Stimulated activated CD4-positive, alpha-beta T cell treated with anti-CD3 and anti-CD28 coated beads, Interleukin-12 subunit alpha, Interleukin-12 subunit beta, amount 100 ng/mL, for 24 hours (primary cell): ENCODE measurements at regions not wholly inside any gene's neighbourhood (a gene's known extent, or its start where the extent isn't known, plus 50 kb on each side); places are given as distances from the start of the nearest gene placed in this dataset.
"Not testable (repeated sequence)": the region's sequence is repeated elsewhere in the genome, so short reads cannot be mapped to it uniquely, and the experiment has no call there.

Experiments
- DNase-seq, 2 experiments: peaks; one replicate each; pipeline ENCODE4 v3.0.0-alpha.2; 2020; ENCODE audit warnings: low read depth in 2 of 2

- no peak for DNase-seq
Measured at GRCh38 chr20:48405909-48406308, 421.9 kb downstream of the PREX1 start.

- DNase-seq, result no peak
Measured at GRCh38 chr20:48404598-48404997, 423.2 kb downstream of the PREX1 start.

GRCh38 chr20:48403167-48403761 is 424.5 kb downstream of the PREX1 start:
- no peak for DNase-seq

GRCh38 chr20:48401359-48401758 is 426.4 kb downstream of the PREX1 start:
- no peak for DNase-seq

GRCh38 chr20:48400009-48400408 is 427.8 kb downstream of the PREX1 start:
- DNase-seq, result no peak

GRCh38 chr20:48398506-48399449 is 429.0 kb downstream of the PREX1 start:
- no peak for DNase-seq

GRCh38 chr20:48396981-48397861 is 430.6 kb downstream of the PREX1 start:
- not testable (repeated sequence) for DNase-seq

GRCh38 chr20:48395816-48396546 is 431.8 kb downstream of the PREX1 start:
- no peak for DNase-seq

- DNase-seq, result no peak
Measured at GRCh38 chr20:48394415-48395081, 433.3 kb downstream of the PREX1 start.

- DNase-seq, result no peak
Measured at GRCh38 chr20:48393737-48394314, 434.0 kb downstream of the PREX1 start.

- DNase-seq, result no peak
Measured at GRCh38 chr20:48393311-48393685, 434.5 kb downstream of the PREX1 start.

- no peak for DNase-seq
Measured at GRCh38 chr20:48392407-48393310, 435.1 kb downstream of the PREX1 start.

GRCh38 chr20:48390981-48391380 is 436.8 kb downstream of the PREX1 start:
- no peak for DNase-seq

GRCh38 chr20:48387675-48388074 is 440.1 kb downstream of the PREX1 start:
- DNase-seq, result no peak

- no peak for DNase-seq
Measured at GRCh38 chr20:48385527-48385926, 442.3 kb downstream of the PREX1 start.

- DNase-seq, result no peak
Measured at GRCh38 chr20:48385114-48385513, 442.7 kb downstream of the PREX1 start.

- peak in 1 of 2 experiments; percentile 10 for DNase-seq
Measured at GRCh38 chr20:48384147-48384818, 443.5 kb downstream of the PREX1 start.

- no peak for DNase-seq
Measured at GRCh38 chr20:48383252-48383651, 444.5 kb downstream of the PREX1 start.

- DNase-seq, result no peak
Measured at GRCh38 chr20:48382304-48382703, 445.5 kb downstream of the PREX1 start.
